Heart right ventricle (tissue), 16 donors: ENCODE measurements at regions not wholly inside any gene's neighbourhood (a gene's known extent, or its start where the extent isn't known, plus 50 kb on each side); places are given as distances from the start of the nearest gene placed in this dataset.
A peak's percentile ranks its signal among the peaks of the same experiment; 100 is the strongest.

Experiments used
- ATAC-seq, 8 donors: fragments of 200-7000 bp; cut with Tn5 transposase; one replicate each; pipeline ENCODE4 v1.9.1; 2020; ENCODE audit warnings: mild to moderate bottlenecking in 8 of 8, moderate library complexity in 8 of 8, moderate number of reproducible peaks in 1 of 8
- DNase-seq, 2 donors: peaks; one replicate each; pipeline ENCODE4 v3.0.0-alpha.2; 2020
- H3K27ac ChIP-seq, 10 donors: fragments of 200-600 bp; sonication (generic) in 2 of 10; one replicate each; pipeline versions ENCODE4 v1.5.0 to v1.8.0; 2020 to 2022; ENCODE audit warnings: mild to moderate bottlenecking in 3 of 10
- H3K27me3 ChIP-seq, 7 donors: fragments of 200-600 bp; one replicate each; pipeline ENCODE4 v1.8.0; 2021 to 2022; ENCODE audit warnings: mild to moderate bottlenecking in 2 of 7
- H3K36me3 ChIP-seq, 9 donors: fragments of 200-600 bp; sonication (generic) in 1 of 9; one replicate each; pipeline versions ENCODE4 v1.5.0 to v1.8.0; 2020 to 2022; ENCODE audit warnings: mild to moderate bottlenecking in 2 of 9
- H3K4me1 ChIP-seq, 9 donors: fragments of 200-600 bp; sonication (generic) in 1 of 9; one replicate each; pipeline versions ENCODE4 v1.5.0 to v1.8.0; 2020 to 2022; ENCODE audit warnings: mild to moderate bottlenecking in 4 of 9
- H3K4me3 ChIP-seq, 10 donors: fragments of 200-600 bp; sonication (generic) in 2 of 10; one replicate each; pipeline versions ENCODE4 v1.5.0 to v1.8.0; 2020 to 2022; ENCODE audit warnings: mild to moderate bottlenecking in 7 of 10, moderate library complexity in 2 of 10
- H3K9me3 ChIP-seq, 11 donors: fragments of 200-600 bp in 10 of 11; sonication (generic) in 2 of 11; one replicate each; pipeline versions ENCODE4 v1.5.0 to v1.8.0; 2013 to 2022; ENCODE audit warnings: mild to moderate bottlenecking in 2 of 11, control low read depth in 1 of 11, moderate library complexity in 1 of 11
- CTCF ChIP-seq, 9 donors: fragments of 200-600 bp; sonication (generic) in 2 of 9; IDR thresholded peaks; one replicate each; pipeline versions ENCODE4 v1.5.0 to v1.8.0; 2021 to 2022; ENCODE audit warnings: antibody characterized with exemption in 9 of 9, mild to moderate bottlenecking in 5 of 9, moderate library complexity in 1 of 9
- WGBS, 2 donors: extraction: QIAGEN DNeasy Blood & Tissue Kit; methylation state at CpG; one replicate each; pipeline ENCODE4 v1.1.7; 2013; ENCODE audit warnings: inconsistent platforms in 1 of 2; 5-methylcytosine and 5-hydroxymethylcytosine counted together
- intact Hi-C, 10 donors: fragments of 100-400 bp; cut with DNase I; formaldehyde crosslinking; loops; one replicate each; pipeline versions ENCODE4 v1.11.1 to v1.14.2; 2022
- donor health status: Arrhythmogenic right ventricular cardiomyopathy.
- donor health status: ischemic (EF 13 %, LVEDD 7.1; RV severe dilation, severe dysfunction).
- donor health status: healthy with polysubstance abuse.
- donor health status: DM: no; HTN: yes; CAD: no.
- donor health status: DM: no; HTN: no; CAD: no.
- donor health status: ischemic (EF 25% LVEDD 6.9; RV normal size, moderate dysfunction).
- donor health status: ischemic (EF 25% LVEDD 5.7; RV mildly dilated, moderate dysfunction).
- donor health status: healthy.
- donor health status: DM: yes; HTN: yes; CAD: no.
- donor health status: Ischemic cardiomyopathy.
- donor health status: ischemic (EF 35%, LVEDD 5.7; RV mildly dilated, moderate dysfunction).
- donor health status: nonischemic (EF 11% LVEDD 7.7; RV severe dilation, severe dysfunction).
- donor health status: DM: yes; HTN: yes; CAD: no.
- donor health status: PGD.
- donor health status: ischemic (EF 29% LVEDD 5.4; RV normal size, mild dysfunction).
- donor health status: nonischemic (EF 23%, LVEDD 6.1; RV moderate dilation, normal function).

GRCh38 chrX:100484971-100485370 lies 74.9 kb upstream of the PCDH19 start:
- H3K27me3 ChIP-seq, result peaks cover 0 to 33% (median 0%) of the 10 kb centered on the region in 7 donors
- intact Hi-C loops, result no loop called here
- no peak for TF ChIP-seq CTCF (IDR thresholded peaks at IDR 0.05)
- no peak for DNase-seq
- no peak overlapping the region for H3K27ac ChIP-seq
- H3K9me3 ChIP-seq, result no peaks in the 10 kb centered on the region
- ATAC-seq, result no peak
- H3K36me3 ChIP-seq, result no peaks in the 10 kb centered on the region
- WGBS, 2 donors, result 86 to 92% methylated on average over 1 of the region's 1 CpG
- no peaks in the 10 kb centered on the region for H3K4me1 ChIP-seq
- H3K4me3 ChIP-seq, result no peak overlapping the region

- intact Hi-C loops, result loop anchor here in 1 of 10 donors (10.0 kb wide), 1 partner anchor 65 kb away; the partner anchor contains the start of gene PCDH19
- no peak overlapping the region for H3K4me3 ChIP-seq
- H3K36me3 ChIP-seq, result no peaks in the 10 kb centered on the region
- WGBS, 2 donors, result 44 to 45% methylated on average over 1 of the region's 1 CpG
- ATAC-seq, result peak in 1 of 8 donors; percentile 64
- no peak for TF ChIP-seq CTCF (IDR thresholded peaks at IDR 0.05)
- no peak for DNase-seq
- peaks cover 0 to 17% (median 0%) of the 10 kb centered on the region in 9 donors for H3K4me1 ChIP-seq
- H3K9me3 ChIP-seq, result no peaks in the 10 kb centered on the region
- peak overlapping the region in 1 of 10 donors; percentile 9 for H3K27ac ChIP-seq
- H3K27me3 ChIP-seq, result peaks cover 0 to 6% (median 0%) of the 10 kb centered on the region in 7 donors
These were observed 69.3 kb upstream of the PCDH19 start for GRCh38 chrX:100479329-100479728.

GRCh38 chrX:100478714-100479306 lies 68.7 kb upstream of the PCDH19 start:
- TF ChIP-seq CTCF (IDR thresholded peaks at IDR 0.05), result no peak
- ATAC-seq, result peak in 4 of 8 donors; percentile 15 to 63 (median 54)
- Histone ChIP-seq H3K36me3 (no peaks in the 10 kb centered on the region), H3K4me3 (no peak overlapping the region), H3K9me3 (no peaks in the 10 kb centered on the region), H3K4me1 (peaks cover 0 to 17% (median 0%) of the 10 kb centered on the region in 9 donors), H3K27ac (peak overlapping the region in 1 of 10 donors; percentile 9), H3K27me3 (peaks cover 0 to 6% (median 0%) of the 10 kb centered on the region in 7 donors)
- intact Hi-C loops, result loop anchor here in 1 of 10 donors (10.0 kb wide), 1 partner anchor 64 kb away; the partner anchor contains the start of gene PCDH19
- DNase-seq, result no peak
- WGBS, 2 donors, result 59 to 68% methylated on average over 1 of the region's 1 CpG

- H3K27me3 ChIP-seq, result peaks cover 0 to 4% (median 0%) of the 10 kb centered on the region in 7 donors
- no peak for TF ChIP-seq CTCF (IDR thresholded peaks at IDR 0.05)
- peak overlapping the region in 1 of 10 donors; percentile 23 for H3K27ac ChIP-seq
- peaks cover 0 to 17% (median 0%) of the 10 kb centered on the region in 9 donors for H3K4me1 ChIP-seq
- intact Hi-C loops, result loop anchor here in 1 of 10 donors (10.0 kb wide), 1 partner anchor 63 kb away; the partner anchor contains the start of gene PCDH19
- no peak overlapping the region for H3K4me3 ChIP-seq
- peak in 7 of 8 donors; percentile 62 to 87 (median 79) for ATAC-seq
- peak in 1 of 2 donors; percentile 25 for DNase-seq
- WGBS, 2 donors, result 33 to 50% methylated on average over 4 of the region's 4 CpGs
- no peaks in the 10 kb centered on the region for H3K36me3 ChIP-seq
- H3K9me3 ChIP-seq, result no peaks in the 10 kb centered on the region
These were observed 67.9 kb upstream of the PCDH19 start for GRCh38 chrX:100477958-100478357.
